Endothelial cell (in vitro differentiated cells): ENCODE measurements at regions not wholly inside any gene's neighbourhood (a gene's known extent, or its start where the extent isn't known, plus 50 kb on each side); places are given as distances from the start of the nearest gene placed in this dataset.

Source experiments
- DNase-seq: peaks from one replicate; pipeline ENCODE4 v3.0.0; 2021; ENCODE audit warnings: low spot score
- H3K27ac Mint-ChIP-seq: one replicate; pipeline ENCODE4 v1.8.0; 2021; ENCODE audit warnings: mixed read lengths, inconsistent platforms; ENCODE audit not compliant: unreplicated experiment
- H3K27me3 Mint-ChIP-seq: one replicate; pipeline ENCODE4 v1.8.0; 2021; ENCODE audit warnings: mild to moderate bottlenecking, moderate library complexity, mixed read lengths, inconsistent platforms; ENCODE audit not compliant: unreplicated experiment
- H3K36me3 Mint-ChIP-seq: one replicate; pipeline ENCODE4 v1.8.0; 2021; ENCODE audit warnings: mild to moderate bottlenecking, low read depth, mixed read lengths, inconsistent platforms; ENCODE audit not compliant: unreplicated experiment
- H3K4me1 Mint-ChIP-seq: one replicate; pipeline ENCODE4 v1.8.0; 2021; ENCODE audit warnings: mild to moderate bottlenecking, mixed read lengths, inconsistent platforms; ENCODE audit not compliant: unreplicated experiment
- H3K4me3 Mint-ChIP-seq: one replicate; pipeline ENCODE4 v1.8.0; 2021; ENCODE audit warnings: mild to moderate bottlenecking, mixed read lengths, inconsistent platforms; ENCODE audit not compliant: unreplicated experiment
- H3K9me3 Mint-ChIP-seq: one replicate; pipeline ENCODE4 v1.8.0; 2021; ENCODE audit warnings: mixed read lengths, inconsistent platforms; ENCODE audit not compliant: unreplicated experiment
- TF ChIP-seq, protein P1 (sequence below): fragments of 200-600 bp; sonication (generic); IDR thresholded peaks from one replicate; pipeline ENCODE4 v1.5.0; 2021; ENCODE audit warnings: antibody characterized with exemption; ENCODE audit not compliant: unreplicated experiment

DNA sequence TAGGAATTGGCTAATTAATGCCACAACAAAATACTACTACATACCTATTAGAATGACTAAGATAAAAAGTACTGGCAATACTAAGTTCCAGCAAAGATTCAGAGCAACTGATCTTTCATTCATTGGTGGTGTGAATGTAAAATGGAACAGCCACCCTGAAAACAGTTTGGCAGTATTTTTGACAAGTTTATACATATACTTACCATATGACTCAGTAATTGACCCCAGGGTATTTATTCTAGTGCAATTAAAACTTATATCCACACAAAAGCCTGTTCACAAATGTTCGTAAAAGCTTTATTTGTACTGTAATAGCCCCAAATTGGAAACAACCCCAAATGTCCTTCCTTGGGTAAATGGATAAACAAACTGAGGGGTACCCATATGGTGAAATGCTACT is 270.8 kb upstream of the ACTBL2 start:
- TF ChIP-seq, protein P1, sequence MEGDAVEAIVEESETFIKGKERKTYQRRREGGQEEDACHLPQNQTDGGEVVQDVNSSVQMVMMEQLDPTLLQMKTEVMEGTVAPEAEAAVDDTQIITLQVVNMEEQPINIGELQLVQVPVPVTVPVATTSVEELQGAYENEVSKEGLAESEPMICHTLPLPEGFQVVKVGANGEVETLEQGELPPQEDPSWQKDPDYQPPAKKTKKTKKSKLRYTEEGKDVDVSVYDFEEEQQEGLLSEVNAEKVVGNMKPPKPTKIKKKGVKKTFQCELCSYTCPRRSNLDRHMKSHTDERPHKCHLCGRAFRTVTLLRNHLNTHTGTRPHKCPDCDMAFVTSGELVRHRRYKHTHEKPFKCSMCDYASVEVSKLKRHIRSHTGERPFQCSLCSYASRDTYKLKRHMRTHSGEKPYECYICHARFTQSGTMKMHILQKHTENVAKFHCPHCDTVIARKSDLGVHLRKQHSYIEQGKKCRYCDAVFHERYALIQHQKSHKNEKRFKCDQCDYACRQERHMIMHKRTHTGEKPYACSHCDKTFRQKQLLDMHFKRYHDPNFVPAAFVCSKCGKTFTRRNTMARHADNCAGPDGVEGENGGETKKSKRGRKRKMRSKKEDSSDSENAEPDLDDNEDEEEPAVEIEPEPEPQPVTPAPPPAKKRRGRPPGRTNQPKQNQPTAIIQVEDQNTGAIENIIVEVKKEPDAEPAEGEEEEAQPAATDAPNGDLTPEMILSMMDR, result no peak

DNA sequence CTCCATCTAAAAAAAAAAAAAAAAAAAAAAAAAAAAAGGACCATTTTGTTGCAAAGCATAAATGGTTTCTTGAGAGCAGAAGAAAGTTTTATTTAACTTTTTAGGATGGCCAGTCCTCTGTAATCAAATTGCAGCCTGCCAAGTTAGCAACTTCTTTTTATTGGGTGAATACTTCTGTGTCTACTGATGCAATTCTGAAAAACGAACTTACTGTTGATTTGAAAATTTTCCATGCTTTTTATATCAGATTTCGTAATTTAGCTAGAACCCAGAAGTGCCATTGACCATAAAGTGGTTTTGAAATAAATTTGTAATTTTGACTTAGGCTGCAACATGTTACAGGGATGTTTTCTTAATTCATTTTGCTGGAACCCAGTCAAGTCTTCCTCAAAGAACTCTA is 269.1 kb upstream of the ACTBL2 start:
- H3K4me3 Mint-ChIP-seq, result no peak overlapping the region
- no peaks in the 10 kb centered on the region for H3K36me3 Mint-ChIP-seq
- no peaks in the 10 kb centered on the region for H3K4me1 Mint-ChIP-seq
- TF ChIP-seq, protein P1, result no peak
- no peaks in the 10 kb centered on the region for H3K27me3 Mint-ChIP-seq
- no peak for DNase-seq
- H3K27ac Mint-ChIP-seq, result no peak overlapping the region
- H3K9me3 Mint-ChIP-seq, result no peaks in the 10 kb centered on the region

More for the DNA sequence above, 270.8 kb upstream of the ACTBL2 start:
- Mint-ChIP-seq H3K27ac (no peak overlapping the region), H3K4me1 (no peaks in the 10 kb centered on the region), H3K36me3 (no peaks in the 10 kb centered on the region), H3K9me3 (no peaks in the 10 kb centered on the region), H3K4me3 (no peak overlapping the region), H3K27me3 (no peaks in the 10 kb centered on the region)
- DNase-seq, result no peak

GRCh38 chr5:57750891-57751290 is 268.3 kb upstream of the ACTBL2 start:
- Mint-ChIP-seq H3K4me1 (no peaks in the 10 kb centered on the region), H3K4me3 (no peak overlapping the region), H3K27ac (no peak overlapping the region), H3K27me3 (no peaks in the 10 kb centered on the region), H3K9me3 (no peaks in the 10 kb centered on the region), H3K36me3 (no peaks in the 10 kb centered on the region)
- DNase-seq, result no peak
- TF ChIP-seq, protein P1, result no peak

DNA sequence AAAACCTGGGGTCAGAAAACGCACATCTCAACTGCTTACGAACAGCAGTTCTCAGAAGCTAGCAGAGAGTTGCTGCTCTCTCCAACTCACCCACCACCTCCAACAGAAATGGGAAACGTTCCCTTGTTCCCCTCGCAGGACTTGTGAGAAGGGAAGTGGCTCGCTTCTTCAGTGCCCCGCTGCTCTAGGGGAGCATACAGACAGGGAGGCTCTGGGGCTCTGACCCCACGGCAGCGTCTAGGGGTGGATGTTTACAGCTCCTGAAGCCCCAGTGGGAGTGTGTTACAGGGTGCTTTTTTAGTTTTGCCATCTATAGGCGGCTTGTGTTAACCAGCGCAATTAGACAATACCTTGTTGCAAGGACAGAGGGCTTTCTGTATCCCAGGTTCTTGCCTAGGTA is 267.7 kb upstream of the ACTBL2 start:
- Mint-ChIP-seq H3K4me3 (no peak overlapping the region), H3K27me3 (no peaks in the 10 kb centered on the region), H3K9me3 (no peaks in the 10 kb centered on the region), H3K4me1 (no peaks in the 10 kb centered on the region), H3K27ac (no peak overlapping the region), H3K36me3 (no peaks in the 10 kb centered on the region)
- TF ChIP-seq, protein P1, result no peak
- DNase-seq, result no peak

GRCh38 chr5:57749396-57749795 is 266.8 kb upstream of the ACTBL2 start:
- Mint-ChIP-seq H3K36me3 (no peaks in the 10 kb centered on the region), H3K27me3 (no peaks in the 10 kb centered on the region), H3K27ac (no peak overlapping the region), H3K4me3 (no peak overlapping the region), H3K4me1 (no peaks in the 10 kb centered on the region), H3K9me3 (no peaks in the 10 kb centered on the region)
- no peak for DNase-seq
- TF ChIP-seq, protein P1, result no peak
